Upper lobe of right lung (tissue), 1 donor: ENCODE measurements at regions not wholly inside any gene's neighbourhood (a gene's known extent, or its start where the extent isn't known, plus 50 kb on each side); places are given as distances from the start of the nearest gene placed in this dataset.

Source experiments
- ATAC-seq: fragments of 200-7000 bp; cut with Tn5 transposase; one replicate; pipeline ENCODE4 v1.9.1; 2020; ENCODE audit warnings: mild to moderate bottlenecking, moderate library complexity
- DNase-seq: peaks from one replicate; pipeline ENCODE4 v3.0.0-alpha.2; 2020
- H3K27ac ChIP-seq: fragments of 200-600 bp; one replicate; pipeline ENCODE4 v1.8.0; 2022
- H3K27me3 ChIP-seq: fragments of 200-600 bp; one replicate; pipeline ENCODE4 v1.8.0; 2022; ENCODE audit warnings: mild to moderate bottlenecking
- H3K36me3 ChIP-seq: fragments of 200-600 bp; one replicate; pipeline ENCODE4 v1.8.0; 2022
- H3K4me1 ChIP-seq: fragments of 200-600 bp; one replicate; pipeline ENCODE4 v1.8.0; 2022
- H3K4me3 ChIP-seq: fragments of 200-600 bp; one replicate; pipeline ENCODE4 v1.8.0; 2022; ENCODE audit warnings: mild to moderate bottlenecking
- H3K9me3 ChIP-seq: fragments of 200-600 bp; one replicate; pipeline ENCODE4 v1.8.0; 2022
- intact Hi-C: fragments of 100-400 bp; cut with DNase I; formaldehyde crosslinking; loops from one replicate; pipeline ENCODE4 v1.11.0; 2022
- TF ChIP-seq, protein P1 (sequence below): fragments of 200-600 bp; IDR thresholded peaks from one replicate; pipeline ENCODE4 v1.8.0; 2022; ENCODE audit warnings: antibody characterized with exemption
- donor health status: DM: no; HTN: yes; CAD: no; lungs with severe emphysema.

DNA sequence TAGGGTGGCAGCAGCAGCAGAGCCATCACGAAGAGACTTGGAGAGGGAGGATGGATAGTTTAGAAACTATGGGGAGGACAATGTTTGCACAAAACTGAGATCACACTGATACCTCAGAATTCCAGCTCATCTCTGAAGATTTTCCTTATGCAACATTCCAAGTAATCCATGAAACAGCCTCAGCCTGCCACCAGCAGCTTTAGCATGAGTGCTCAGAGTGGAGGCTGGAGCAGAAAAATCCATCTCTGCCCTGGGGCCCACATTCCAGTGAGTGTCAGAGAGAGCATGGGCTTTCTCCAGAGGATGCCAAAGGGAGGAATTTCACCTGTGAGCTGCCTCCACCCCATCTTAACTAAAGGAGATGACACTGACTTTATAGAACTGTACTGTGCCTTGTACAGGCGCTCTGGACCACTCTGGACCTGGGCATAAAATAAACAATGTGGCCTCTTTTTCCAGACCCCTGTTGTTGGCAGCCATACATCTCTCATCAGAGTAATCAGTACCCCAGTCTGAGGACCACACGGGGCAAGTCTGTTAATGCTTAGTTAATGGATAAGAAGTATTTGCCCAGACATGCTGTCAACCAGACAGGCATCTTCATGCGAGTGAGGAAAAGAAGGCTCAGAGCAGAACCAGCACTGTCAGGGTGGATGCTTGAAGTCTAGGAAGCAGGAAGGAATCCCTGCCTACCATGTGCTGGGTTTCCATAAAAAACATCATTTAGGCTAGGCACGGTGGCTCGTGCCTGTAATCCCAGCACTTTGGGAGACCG is 440.9 kb downstream of the ENC1 start:
- Histone ChIP-seq H3K4me1 (peaks cover 8% of the 10 kb centered on the region), H3K9me3 (no peaks in the 10 kb centered on the region), H3K36me3 (no peaks in the 10 kb centered on the region), H3K4me3 (no peak overlapping the region), H3K27me3 (no peaks in the 10 kb centered on the region), H3K27ac (no peak overlapping the region)
- DNase-seq (no peak), ATAC-seq (no peak)
- intact Hi-C loops = no loop called here
- TF ChIP-seq, protein P1, sequence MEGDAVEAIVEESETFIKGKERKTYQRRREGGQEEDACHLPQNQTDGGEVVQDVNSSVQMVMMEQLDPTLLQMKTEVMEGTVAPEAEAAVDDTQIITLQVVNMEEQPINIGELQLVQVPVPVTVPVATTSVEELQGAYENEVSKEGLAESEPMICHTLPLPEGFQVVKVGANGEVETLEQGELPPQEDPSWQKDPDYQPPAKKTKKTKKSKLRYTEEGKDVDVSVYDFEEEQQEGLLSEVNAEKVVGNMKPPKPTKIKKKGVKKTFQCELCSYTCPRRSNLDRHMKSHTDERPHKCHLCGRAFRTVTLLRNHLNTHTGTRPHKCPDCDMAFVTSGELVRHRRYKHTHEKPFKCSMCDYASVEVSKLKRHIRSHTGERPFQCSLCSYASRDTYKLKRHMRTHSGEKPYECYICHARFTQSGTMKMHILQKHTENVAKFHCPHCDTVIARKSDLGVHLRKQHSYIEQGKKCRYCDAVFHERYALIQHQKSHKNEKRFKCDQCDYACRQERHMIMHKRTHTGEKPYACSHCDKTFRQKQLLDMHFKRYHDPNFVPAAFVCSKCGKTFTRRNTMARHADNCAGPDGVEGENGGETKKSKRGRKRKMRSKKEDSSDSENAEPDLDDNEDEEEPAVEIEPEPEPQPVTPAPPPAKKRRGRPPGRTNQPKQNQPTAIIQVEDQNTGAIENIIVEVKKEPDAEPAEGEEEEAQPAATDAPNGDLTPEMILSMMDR = no peak

DNA sequence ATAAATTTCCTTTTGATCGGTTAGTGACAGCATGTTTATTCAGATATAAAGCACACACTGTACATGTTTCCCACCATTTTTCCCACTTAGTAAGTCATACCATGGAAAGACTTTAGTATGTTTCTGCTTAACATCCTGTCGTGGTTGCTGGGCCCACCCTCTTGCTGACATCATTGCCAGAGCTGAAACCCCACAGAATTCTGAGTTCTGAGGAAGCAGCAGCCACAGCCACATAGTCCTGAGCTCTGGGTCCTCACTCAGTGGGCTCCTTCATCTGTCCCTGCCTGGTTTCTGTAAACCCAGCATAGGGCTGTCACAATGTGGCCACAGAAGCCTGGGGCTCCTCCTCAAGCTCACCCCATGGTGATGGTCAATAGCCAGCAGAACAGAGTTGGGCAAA is 441.5 kb downstream of the ENC1 start:
- peaks cover 8% of the 10 kb centered on the region for H3K4me1 ChIP-seq
- DNase-seq (no peak), ATAC-seq (no peak)
- H3K27ac ChIP-seq = no peak overlapping the region
- H3K4me3 ChIP-seq = no peak overlapping the region
- H3K27me3 ChIP-seq = no peaks in the 10 kb centered on the region
- no peaks in the 10 kb centered on the region for H3K36me3 ChIP-seq
- intact Hi-C loops = no loop called here
- TF ChIP-seq, protein P1 = no peak
- no peaks in the 10 kb centered on the region for H3K9me3 ChIP-seq

DNA sequence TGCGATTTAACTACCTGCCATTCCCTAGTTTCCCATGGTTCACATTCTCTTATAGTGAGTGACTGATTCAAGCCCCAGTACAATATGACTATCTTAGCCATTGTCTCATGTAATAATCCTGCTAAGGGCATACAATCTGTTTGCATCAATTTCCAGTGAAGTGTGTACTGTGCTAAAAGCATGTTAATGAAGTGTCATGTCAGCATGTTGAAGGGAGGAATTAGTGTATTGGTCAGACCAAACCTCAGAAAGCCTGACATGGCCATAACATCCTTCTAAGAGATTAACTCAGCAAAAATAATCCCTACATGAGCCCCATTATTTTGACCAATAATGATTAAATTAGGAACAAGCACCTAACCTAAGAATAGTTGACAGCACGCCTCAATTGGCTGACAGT is 442.4 kb downstream of the ENC1 start:
- Histone ChIP-seq H3K27ac (no peak overlapping the region), H3K4me3 (no peak overlapping the region), H3K27me3 (no peaks in the 10 kb centered on the region), H3K4me1 (peaks cover 8% of the 10 kb centered on the region), H3K36me3 (no peaks in the 10 kb centered on the region), H3K9me3 (no peaks in the 10 kb centered on the region)
- intact Hi-C loops = no loop called here
- DNase-seq (no peak), ATAC-seq (no peak)
- TF ChIP-seq, protein P1 = no peak

- ATAC-seq = peak; percentile 63
- TF ChIP-seq, protein P1 = no peak
- Histone ChIP-seq H3K36me3 (no peaks in the 10 kb centered on the region), H3K4me1 (peaks cover 7% of the 10 kb centered on the region), H3K4me3 (no peak overlapping the region), H3K27me3 (no peaks in the 10 kb centered on the region), H3K27ac (no peak overlapping the region), H3K9me3 (no peaks in the 10 kb centered on the region)
- intact Hi-C loops = no loop called here
- no peak for DNase-seq
Measured at GRCh38 chr5:74196233-74196632, 444.3 kb downstream of the ENC1 start.

DNA sequence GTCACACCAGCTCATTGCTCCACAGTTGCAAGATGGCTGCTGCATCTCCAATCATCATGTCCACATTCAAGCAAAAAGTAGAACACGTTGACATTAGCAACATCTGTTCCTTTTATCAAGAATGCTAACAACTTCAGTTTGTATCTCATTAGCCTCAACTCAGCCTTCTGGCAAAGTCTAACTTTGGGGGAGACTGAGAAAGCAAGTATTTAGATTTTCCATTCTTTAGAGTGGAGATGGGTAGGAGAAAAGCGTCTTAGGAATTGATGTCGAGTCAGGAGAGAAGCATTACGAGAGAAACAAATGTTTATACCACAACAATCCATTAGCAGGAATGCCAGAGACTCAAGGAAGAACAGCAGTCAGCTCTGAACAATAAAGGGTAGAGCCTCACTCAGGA is 446.3 kb downstream of the ENC1 start:
- Histone ChIP-seq H3K4me1 (no peaks in the 10 kb centered on the region), H3K36me3 (no peaks in the 10 kb centered on the region), H3K27ac (no peak overlapping the region), H3K4me3 (no peak overlapping the region), H3K9me3 (no peaks in the 10 kb centered on the region), H3K27me3 (no peaks in the 10 kb centered on the region)
- DNase-seq (no peak), ATAC-seq (no peak)
- intact Hi-C loops = no loop called here
- TF ChIP-seq, protein P1 = no peak
